Spleen (tissue), 7 donors: ENCODE measurements at regions not wholly inside any gene's neighbourhood (a gene's known extent, or its start where the extent isn't known, plus 50 kb on each side); places are given as distances from the start of the nearest gene placed in this dataset.

Experiments used
- POLR2AphosphoS5 ChIP-seq, 3 donors: sonication (generic); formaldehyde crosslinking; IDR thresholded peaks; one replicate each; pipeline ENCODE4 v1.5.1; 2017; ENCODE audit warnings: antibody characterized with exemption in 3 of 3
- TF ChIP-seq, protein P1 (sequence below), 11 experiments: fragments of 200-600 bp in 7 of 11; fragments of 450-650 bp in 4 of 11; sonication (generic) in 4 of 11; IDR thresholded peaks in 8 of 11; conservative IDR thresholded peaks in 3 of 11; 1 replicate in 7 of 11; 2 replicates in 4 of 11; pipeline versions ENCODE4 v1.4.0 to v1.8.0; 2016 to 2021; ENCODE audit warnings: antibody characterized with exemption in 11 of 11, inconsistent platforms in 4 of 11, mild to moderate bottlenecking in 1 of 11
- donor health status: DM: no; HTN: no; CAD: no; lungs with moderate emphysema.
- donor health status: DM: no; HTN: no; CAD: no.
- donor health status: DM: no; HTN: no; CAD: no.

DNA sequence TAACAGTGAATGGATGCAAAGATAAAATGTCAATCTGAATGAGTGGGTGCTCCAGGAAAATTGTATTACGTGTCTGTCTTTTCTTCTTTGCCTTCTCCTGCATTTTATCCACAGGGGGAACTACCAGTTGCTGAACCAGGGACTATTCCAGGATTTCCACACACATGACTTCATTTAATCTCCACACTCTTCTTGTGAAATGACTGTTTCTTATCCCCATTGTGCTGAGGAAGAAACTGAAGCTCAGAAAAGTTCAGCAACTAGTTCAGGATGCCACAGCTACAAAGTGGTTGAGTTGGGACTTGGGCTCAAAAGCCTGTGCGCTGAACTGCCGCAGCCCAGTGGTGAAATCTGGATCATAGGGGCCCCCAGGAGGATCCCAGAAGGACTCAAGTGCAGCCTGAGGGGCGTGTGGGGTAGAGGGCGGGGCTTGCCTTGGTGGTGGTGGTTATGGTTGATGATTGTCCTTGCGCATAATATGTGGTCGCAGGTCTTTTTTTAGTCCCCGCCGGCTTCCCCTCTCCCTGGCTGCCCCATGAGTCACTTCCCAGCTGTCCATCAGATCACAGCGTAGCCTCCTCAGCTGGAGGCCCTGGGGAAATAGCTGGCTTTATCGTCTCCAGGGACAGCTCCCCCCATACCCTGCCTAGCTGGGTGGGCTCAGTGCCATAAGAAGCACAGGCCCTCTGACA, 235.2 kb upstream of the CRY1 start:
- TF ChIP-seq, protein P1, sequence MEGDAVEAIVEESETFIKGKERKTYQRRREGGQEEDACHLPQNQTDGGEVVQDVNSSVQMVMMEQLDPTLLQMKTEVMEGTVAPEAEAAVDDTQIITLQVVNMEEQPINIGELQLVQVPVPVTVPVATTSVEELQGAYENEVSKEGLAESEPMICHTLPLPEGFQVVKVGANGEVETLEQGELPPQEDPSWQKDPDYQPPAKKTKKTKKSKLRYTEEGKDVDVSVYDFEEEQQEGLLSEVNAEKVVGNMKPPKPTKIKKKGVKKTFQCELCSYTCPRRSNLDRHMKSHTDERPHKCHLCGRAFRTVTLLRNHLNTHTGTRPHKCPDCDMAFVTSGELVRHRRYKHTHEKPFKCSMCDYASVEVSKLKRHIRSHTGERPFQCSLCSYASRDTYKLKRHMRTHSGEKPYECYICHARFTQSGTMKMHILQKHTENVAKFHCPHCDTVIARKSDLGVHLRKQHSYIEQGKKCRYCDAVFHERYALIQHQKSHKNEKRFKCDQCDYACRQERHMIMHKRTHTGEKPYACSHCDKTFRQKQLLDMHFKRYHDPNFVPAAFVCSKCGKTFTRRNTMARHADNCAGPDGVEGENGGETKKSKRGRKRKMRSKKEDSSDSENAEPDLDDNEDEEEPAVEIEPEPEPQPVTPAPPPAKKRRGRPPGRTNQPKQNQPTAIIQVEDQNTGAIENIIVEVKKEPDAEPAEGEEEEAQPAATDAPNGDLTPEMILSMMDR (IDR thresholded peaks at IDR 0.05 in 8 of 11, conservative IDR thresholded peaks at IDR 0.05 in 3 of 11) = no peak
- TF ChIP-seq POLR2AphosphoS5 (IDR thresholded peaks at IDR 0.05) = no peak
